ENCODE measurements at regions not wholly inside any gene's neighbourhood (a gene's known extent, or its start where the extent isn't known, plus 50 kb on each side); places are given as distances from the start of the nearest gene placed in this dataset.

DNA sequence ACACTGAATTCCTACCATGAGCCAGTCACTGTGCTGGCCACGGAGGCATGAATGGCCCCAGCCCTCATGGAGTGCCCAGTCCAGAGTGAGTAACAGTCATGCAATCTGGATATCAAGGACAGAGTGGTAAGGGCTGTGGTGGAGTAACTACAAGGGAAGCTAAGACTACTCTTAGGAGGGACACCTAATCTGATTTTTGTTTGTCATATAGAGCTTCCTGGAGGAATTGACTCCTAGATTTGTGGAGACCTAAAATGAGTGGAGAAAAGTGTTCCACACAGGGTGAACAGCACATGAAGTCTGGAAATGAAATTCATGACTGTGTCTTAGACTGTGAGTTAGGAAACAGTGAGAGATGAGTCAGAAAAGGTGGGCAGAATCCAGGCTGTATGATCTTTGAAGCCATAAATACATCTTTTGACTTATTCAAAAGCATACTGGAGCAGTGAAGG, 219.9 kb downstream of the NFKBIZ start:
- Histone ChIP-seq H3K79me2 (ENCODE audit: insufficient read depth, low read depth) (no peaks in the 10 kb centered on the region), H3K4me2 (no peak overlapping the region), H3K36me3 (ENCODE audit: insufficient read depth) (no peaks in the 10 kb centered on the region), H3K9ac (no peak overlapping the region), H4K20me1 (ENCODE audit: insufficient read depth) (no peaks in the 10 kb centered on the region), H3K4me3 (IDR thresholded peaks at IDR 0.05; ENCODE audit: insufficient read depth, low read depth, low read length) (no peak overlapping the region), H3K4me1 (ENCODE audit: low read depth, poor library complexity, severe bottlenecking) (no peaks in the 10 kb centered on the region), H2AFZ (ENCODE audit: low read depth) (no peak overlapping the region), H3K27ac (no peak overlapping the region), H3K27me3 (ENCODE audit: insufficient read depth, low read depth) (no peaks in the 10 kb centered on the region)
- TF ChIP-seq CTCF (conservative IDR thresholded peaks at IDR 0.05; ENCODE audit: low read depth, low read length) = no peak

DNA sequence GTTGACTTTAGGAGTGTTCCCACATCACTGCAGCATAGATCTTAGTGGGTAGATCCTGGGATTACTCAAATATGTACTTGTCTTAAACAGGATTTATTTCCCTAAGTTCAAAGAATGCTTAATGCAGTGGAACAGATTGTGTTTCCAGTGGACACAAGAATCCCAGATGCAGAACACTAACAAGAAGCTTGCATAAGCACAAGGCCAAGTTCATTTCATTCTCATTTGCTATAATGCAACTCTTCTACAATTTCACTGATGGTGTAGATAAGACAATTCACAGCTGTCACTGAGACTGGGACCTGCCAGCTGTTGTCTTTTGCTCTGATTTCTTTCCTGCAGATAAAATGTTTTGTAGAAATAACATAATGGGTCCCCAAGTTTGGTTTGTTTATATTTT, 225.6 kb downstream of the NFKBIZ start:
- H4K20me1 ChIP-seq (ENCODE audit: insufficient read depth) = no peaks in the 10 kb centered on the region
- H3K36me3 ChIP-seq (ENCODE audit: insufficient read depth) = no peaks in the 10 kb centered on the region
- H3K4me1 ChIP-seq (ENCODE audit: low read depth, poor library complexity, severe bottlenecking) = no peaks in the 10 kb centered on the region
- H3K79me2 ChIP-seq (ENCODE audit: insufficient read depth, low read depth) = no peaks in the 10 kb centered on the region
- H3K4me2 ChIP-seq = no peak overlapping the region
- H3K27ac ChIP-seq = no peak overlapping the region
- TF ChIP-seq CTCF (conservative IDR thresholded peaks at IDR 0.05; ENCODE audit: low read depth, low read length) = no peak
- H3K9ac ChIP-seq = no peak overlapping the region
- H2AFZ ChIP-seq (ENCODE audit: low read depth) = no peak overlapping the region
- H3K4me3 ChIP-seq (IDR thresholded peaks at IDR 0.05; ENCODE audit: insufficient read depth, low read depth, low read length) = no peak overlapping the region
- no peaks in the 10 kb centered on the region for H3K27me3 ChIP-seq (ENCODE audit: insufficient read depth, low read depth)

DNA sequence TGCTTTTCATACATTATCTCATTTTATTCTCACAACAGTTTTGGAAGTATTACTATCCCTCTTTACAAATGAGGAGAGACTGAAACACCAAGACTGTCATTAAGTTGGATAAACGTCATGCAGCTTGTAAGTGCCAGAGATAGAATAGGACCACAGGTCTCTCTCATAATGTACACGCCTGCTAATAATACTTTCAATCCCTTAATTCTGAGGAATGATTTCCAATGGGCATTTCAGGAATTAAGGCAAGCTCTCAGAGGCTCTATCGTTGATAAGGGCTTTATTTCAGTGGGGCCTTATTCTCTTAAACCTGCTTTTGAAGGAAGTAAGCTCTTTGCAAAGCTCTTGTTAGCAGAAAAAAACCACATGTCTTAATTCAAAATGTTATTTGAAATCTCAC, 229.1 kb downstream of the NFKBIZ start:
- Histone ChIP-seq H4K20me1 (ENCODE audit: insufficient read depth) (no peaks in the 10 kb centered on the region), H3K36me3 (ENCODE audit: insufficient read depth) (no peaks in the 10 kb centered on the region), H3K27me3 (ENCODE audit: insufficient read depth, low read depth) (no peaks in the 10 kb centered on the region), H3K4me2 (no peak overlapping the region), H3K4me3 (IDR thresholded peaks at IDR 0.05; ENCODE audit: insufficient read depth, low read depth, low read length) (no peak overlapping the region), H3K79me2 (ENCODE audit: insufficient read depth, low read depth) (no peaks in the 10 kb centered on the region), H3K4me1 (ENCODE audit: low read depth, poor library complexity, severe bottlenecking) (no peaks in the 10 kb centered on the region), H2AFZ (ENCODE audit: low read depth) (no peak overlapping the region), H3K27ac (no peak overlapping the region), H3K9ac (no peak overlapping the region)
- no peak for TF ChIP-seq CTCF (conservative IDR thresholded peaks at IDR 0.05; ENCODE audit: low read depth, low read length)

GRCh38 chr3:102078854-102079808, 229.8 kb downstream of the NFKBIZ start:
- H3K36me3 ChIP-seq (ENCODE audit: insufficient read depth) = no peaks in the 10 kb centered on the region
- TF ChIP-seq CTCF (conservative IDR thresholded peaks at IDR 0.05; ENCODE audit: low read depth, low read length) = no peak
- H4K20me1 ChIP-seq (ENCODE audit: insufficient read depth) = no peaks in the 10 kb centered on the region
- no peaks in the 10 kb centered on the region for H3K4me1 ChIP-seq (ENCODE audit: low read depth, poor library complexity, severe bottlenecking)
- H3K9ac ChIP-seq = no peak overlapping the region
- no peak overlapping the region for H3K27ac ChIP-seq
- H2AFZ ChIP-seq (ENCODE audit: low read depth) = no peak overlapping the region
- no peak overlapping the region for H3K4me2 ChIP-seq
- no peak overlapping the region for H3K4me3 ChIP-seq (IDR thresholded peaks at IDR 0.05; ENCODE audit: insufficient read depth, low read depth, low read length)
- H3K79me2 ChIP-seq (ENCODE audit: insufficient read depth, low read depth) = no peaks in the 10 kb centered on the region
- H3K27me3 ChIP-seq (ENCODE audit: insufficient read depth, low read depth) = no peaks in the 10 kb centered on the region
